GM12878 (cell line): ENCODE measurements at regions not wholly inside any gene's neighbourhood (a gene's known extent, or its start where the extent isn't known, plus 50 kb on each side); places are given as distances from the start of the nearest gene placed in this dataset.
A peak's percentile ranks its signal among the peaks of the same experiment; 100 is the strongest.

Experiments used
- ASH2L ChIP-seq: fragments of 300-600, 200-600 bp; sonication (generic); IDR thresholded peaks from 2 replicates; pipeline ENCODE4 v1.6.1; 2017; ENCODE audit warnings: low read depth, mild to moderate bottlenecking, borderline replicate concordance
- BACH1 ChIP-seq: fragments of 450-650 bp; IDR thresholded peaks from 2 replicates; pipeline ENCODE4 v1.6.1; 2017; ENCODE audit warnings: mild to moderate bottlenecking, borderline replicate concordance
- CREB1 ChIP-seq: IDR thresholded peaks from 2 replicates; pipeline ENCODE4 v1.6.1; 2012; ENCODE audit warnings: low read depth, mild to moderate bottlenecking, inconsistent platforms
- DPF2 ChIP-seq: fragments of 450-650 bp; IDR thresholded peaks from 2 replicates; pipeline ENCODE4 v1.6.1; 2017; ENCODE audit warnings: mild to moderate bottlenecking
- EP300 ChIP-seq, 2 experiments: fragments of 150-350 bp in 1 of 2; IDR thresholded peaks; 2 replicates each; pipeline ENCODE4 v1.6.1; 2011 to 2012; ENCODE audit warnings: low read depth in 2 of 2, low read length in 2 of 2, borderline replicate concordance in 1 of 2, improper control_type of control experiment in 1 of 2, inconsistent platforms in 1 of 2; ENCODE audit not compliant: control insufficient read depth in 1 of 2
- ETV6 ChIP-seq, 2 experiments: fragments of 450-650 bp in 1 of 2; IDR thresholded peaks in 1 of 2; conservative IDR thresholded peaks in 1 of 2; 2 replicates each; pipeline ENCODE4 v1.6.1; 2014; ENCODE audit warnings: antibody characterized with exemption in 1 of 2, borderline replicate concordance in 1 of 2, low read depth in 1 of 2, mild to moderate bottlenecking in 1 of 2, moderate library complexity in 1 of 2
- FOS ChIP-seq: IDR thresholded peaks from 3 replicates; pipeline ENCODE4 v1.6.1; 2011; ENCODE audit warnings: borderline replicate concordance; ENCODE audit not compliant: insufficient read length; ENCODE audit errors: extremely low read depth
- HDAC6 ChIP-seq: fragments of 200-600 bp; sonication (generic); IDR thresholded peaks from one replicate; pipeline ENCODE4 v1.8.0; 2017; ENCODE audit warnings: antibody characterized with exemption; ENCODE audit not compliant: unreplicated experiment
- NFYB ChIP-seq: IDR thresholded peaks from 2 replicates; pipeline ENCODE4 v1.6.1; 2011; ENCODE audit warnings: low read depth, mild to moderate bottlenecking, low read length, improper control_type of control experiment, moderate library complexity; ENCODE audit not compliant: insufficient read depth
- NR2C1 ChIP-seq: fragments of 450-650 bp; IDR thresholded peaks from 2 replicates; pipeline ENCODE4 v1.6.1; 2017; ENCODE audit warnings: antibody characterized with exemption, mild to moderate bottlenecking, moderate library complexity
- POU2F2 ChIP-seq: IDR thresholded peaks from 3 replicates; pipeline ENCODE4 v1.6.1; 2011; ENCODE audit warnings: low read depth, mild to moderate bottlenecking, low read length, borderline replicate concordance
- RAD21 ChIP-seq: IDR thresholded peaks from 2 replicates; pipeline ENCODE4 v1.6.1; 2011; ENCODE audit warnings: mild to moderate bottlenecking, low read depth, low read length, moderate library complexity; ENCODE audit not compliant: insufficient read depth
- SIX5 ChIP-seq: IDR thresholded peaks from 2 replicates; pipeline ENCODE4 v1.6.1; 2011; ENCODE audit warnings: mild to moderate bottlenecking, low read depth, low read length, moderate library complexity; ENCODE audit not compliant: severe bottlenecking
- SMAD1 ChIP-seq: fragments of 450-650 bp; IDR thresholded peaks from 2 replicates; pipeline ENCODE4 v1.6.1; 2018; ENCODE audit warnings: mild to moderate bottlenecking, low read depth; ENCODE audit not compliant: partially characterized antibody
- SMARCA5 ChIP-seq: fragments of 450-650 bp; IDR thresholded peaks from 2 replicates; pipeline ENCODE4 v1.6.1; 2017; ENCODE audit warnings: mild to moderate bottlenecking
- SRF ChIP-seq, 2 experiments: IDR thresholded peaks; 2 replicates each; pipeline ENCODE4 v1.6.1; 2011; ENCODE audit warnings: low read depth in 2 of 2, low read length in 2 of 2, mild to moderate bottlenecking in 1 of 2, moderate library complexity in 1 of 2
- STAT3 ChIP-seq: IDR thresholded peaks from 2 replicates; pipeline ENCODE4 v1.6.1; 2011; ENCODE audit warnings: low read depth, low read length, improper control_type of control experiment
- TBL1XR1 ChIP-seq: IDR thresholded peaks from 2 replicates; pipeline ENCODE4 v1.6.1; 2012; ENCODE audit warnings: low read depth, low read length, improper control_type of control experiment
- ZNF24 ChIP-seq: fragments of 450-650 bp; IDR thresholded peaks from 2 replicates; pipeline ENCODE4 v1.6.1; 2017; ENCODE audit warnings: antibody characterized with exemption, mild to moderate bottlenecking
- TF ChIP-seq, protein P1 (sequence below): IDR thresholded peaks from 2 replicates; pipeline ENCODE4 v1.6.1; 2011; ENCODE audit warnings: borderline replicate concordance, low read depth, mild to moderate bottlenecking, moderate library complexity, mixed read lengths, low read length; ENCODE audit not compliant: insufficient read depth; ENCODE audit errors: extremely low read length
- TF ChIP-seq, protein P2 (sequence below): IDR thresholded peaks from 2 replicates; pipeline ENCODE4 v1.6.1; 2012; ENCODE audit warnings: low read depth, low read length, improper control_type of control experiment
- TF ChIP-seq, protein P3 (sequence below): fragments of 450-650 bp; IDR thresholded peaks from 2 replicates; pipeline ENCODE4 v1.6.1; 2017; ENCODE audit warnings: mild to moderate bottlenecking, low read depth, inconsistent platforms; ENCODE audit not compliant: poor library complexity, severe bottlenecking
- TF ChIP-seq, protein P4 (sequence below): fragments of 450-650 bp; IDR thresholded peaks from 2 replicates; pipeline ENCODE4 v1.6.1; 2016; ENCODE audit warnings: mild to moderate bottlenecking

DNA sequence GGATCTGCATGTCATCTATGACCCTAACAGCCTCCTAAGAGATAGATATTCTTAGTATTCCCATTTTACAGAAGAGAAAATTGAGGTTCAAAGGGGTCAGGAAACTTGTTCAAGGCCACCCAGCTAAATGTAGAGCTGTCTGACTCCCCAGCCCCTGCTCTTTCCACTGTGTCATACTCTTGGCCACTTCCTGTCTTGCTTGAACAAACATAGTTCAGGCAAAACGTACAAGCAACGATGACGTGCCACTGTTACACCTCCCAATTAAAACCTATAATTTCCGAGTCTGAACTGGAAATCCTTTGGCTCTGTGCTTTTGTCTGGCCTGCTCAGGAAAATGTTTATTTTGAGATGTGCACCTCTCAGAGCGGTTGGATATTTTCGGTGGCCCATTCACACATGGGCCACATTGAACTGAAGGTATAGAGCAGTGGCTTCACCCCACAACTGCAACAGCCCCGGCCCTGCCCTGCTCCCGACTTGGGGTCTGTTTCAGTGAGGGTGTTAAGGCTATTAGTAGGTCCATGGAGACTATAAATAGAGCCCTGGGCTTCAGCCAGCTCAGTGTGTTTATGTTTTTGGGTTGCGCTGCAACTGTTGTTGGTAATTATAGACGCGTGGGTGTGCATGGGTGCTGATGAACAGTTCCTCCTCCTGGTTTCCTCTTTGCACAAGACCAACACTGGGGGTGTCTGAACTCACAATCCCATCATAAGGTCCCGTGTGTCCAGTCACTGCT lies 172.3 kb upstream of the ADO start (continued):
- TF ChIP-seq STAT3 (no peak), SMAD1 (peak; percentile 89), NR2C1 (no peak), ZNF24 (0 out of 2 replicates have a peak, but pooled peaks have one; percentile 17), DPF2 (peak; percentile 94), FOS (no peak), BACH1 (peak; percentile 36; the same call in 1 of the 2 replicates), SRF (IDR thresholded peaks at IDR 0.05; ENCODE audit: low read depth in 2 of 2, low read length in 2 of 2) (0 out of 4 replicates have a peak, but pooled peaks of 1 of the 2 experiments have one; percentile 12), NFYB (0 out of 2 replicates have a peak, but pooled peaks have one; percentile 35), SIX5 (no peak), POU2F2 (no peak; the same call in 1 of the 3 replicates), ETV6 (conservative IDR thresholded peaks at IDR 0.05 in 1 of 2, IDR thresholded peaks at IDR 0.05 in 1 of 2; ENCODE audit: borderline replicate concordance in 1 of 2, low read depth in 1 of 2) (peak in 1 of 2 experiments; percentile 69; a peak in 2 of 4 replicates), TBL1XR1 (peak; percentile 100), ASH2L (peak; percentile 88; the same call in 1 of the 2 replicates), CREB1 (peak; percentile 90), EP300 (IDR thresholded peaks at IDR 0.05; ENCODE audit: borderline replicate concordance in 1 of 2, control insufficient read depth in 1 of 2, low read depth in 2 of 2, low read length in 2 of 2) (peak; percentile 75 to 94), HDAC6 (no peak), SMARCA5 (peak; percentile 94), RAD21 (peak; percentile 29; the same call in 1 of the 2 replicates)
- TF ChIP-seq, protein P1, sequence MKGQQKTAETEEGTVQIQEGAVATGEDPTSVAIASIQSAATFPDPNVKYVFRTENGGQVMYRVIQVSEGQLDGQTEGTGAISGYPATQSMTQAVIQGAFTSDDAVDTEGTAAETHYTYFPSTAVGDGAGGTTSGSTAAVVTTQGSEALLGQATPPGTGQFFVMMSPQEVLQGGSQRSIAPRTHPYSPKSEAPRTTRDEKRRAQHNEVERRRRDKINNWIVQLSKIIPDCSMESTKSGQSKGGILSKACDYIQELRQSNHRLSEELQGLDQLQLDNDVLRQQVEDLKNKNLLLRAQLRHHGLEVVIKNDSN: no peak
- TF ChIP-seq, protein P2, sequence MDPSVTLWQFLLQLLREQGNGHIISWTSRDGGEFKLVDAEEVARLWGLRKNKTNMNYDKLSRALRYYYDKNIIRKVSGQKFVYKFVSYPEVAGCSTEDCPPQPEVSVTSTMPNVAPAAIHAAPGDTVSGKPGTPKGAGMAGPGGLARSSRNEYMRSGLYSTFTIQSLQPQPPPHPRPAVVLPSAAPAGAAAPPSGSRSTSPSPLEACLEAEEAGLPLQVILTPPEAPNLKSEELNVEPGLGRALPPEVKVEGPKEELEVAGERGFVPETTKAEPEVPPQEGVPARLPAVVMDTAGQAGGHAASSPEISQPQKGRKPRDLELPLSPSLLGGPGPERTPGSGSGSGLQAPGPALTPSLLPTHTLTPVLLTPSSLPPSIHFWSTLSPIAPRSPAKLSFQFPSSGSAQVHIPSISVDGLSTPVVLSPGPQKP: peak; percentile 36; the same call in 1 of the 2 replicates
- TF ChIP-seq, protein P3, sequence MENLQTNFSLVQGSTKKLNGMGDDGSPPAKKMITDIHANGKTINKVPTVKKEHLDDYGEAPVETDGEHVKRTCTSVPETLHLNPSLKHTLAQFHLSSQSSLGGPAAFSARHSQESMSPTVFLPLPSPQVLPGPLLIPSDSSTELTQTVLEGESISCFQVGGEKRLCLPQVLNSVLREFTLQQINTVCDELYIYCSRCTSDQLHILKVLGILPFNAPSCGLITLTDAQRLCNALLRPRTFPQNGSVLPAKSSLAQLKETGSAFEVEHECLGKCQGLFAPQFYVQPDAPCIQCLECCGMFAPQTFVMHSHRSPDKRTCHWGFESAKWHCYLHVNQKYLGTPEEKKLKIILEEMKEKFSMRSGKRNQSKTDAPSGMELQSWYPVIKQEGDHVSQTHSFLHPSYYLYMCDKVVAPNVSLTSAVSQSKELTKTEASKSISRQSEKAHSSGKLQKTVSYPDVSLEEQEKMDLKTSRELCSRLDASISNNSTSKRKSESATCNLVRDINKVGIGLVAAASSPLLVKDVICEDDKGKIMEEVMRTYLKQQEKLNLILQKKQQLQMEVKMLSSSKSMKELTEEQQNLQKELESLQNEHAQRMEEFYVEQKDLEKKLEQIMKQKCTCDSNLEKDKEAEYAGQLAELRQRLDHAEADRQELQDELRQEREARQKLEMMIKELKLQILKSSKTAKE: peak; percentile 97
- TF ChIP-seq, protein P4, sequence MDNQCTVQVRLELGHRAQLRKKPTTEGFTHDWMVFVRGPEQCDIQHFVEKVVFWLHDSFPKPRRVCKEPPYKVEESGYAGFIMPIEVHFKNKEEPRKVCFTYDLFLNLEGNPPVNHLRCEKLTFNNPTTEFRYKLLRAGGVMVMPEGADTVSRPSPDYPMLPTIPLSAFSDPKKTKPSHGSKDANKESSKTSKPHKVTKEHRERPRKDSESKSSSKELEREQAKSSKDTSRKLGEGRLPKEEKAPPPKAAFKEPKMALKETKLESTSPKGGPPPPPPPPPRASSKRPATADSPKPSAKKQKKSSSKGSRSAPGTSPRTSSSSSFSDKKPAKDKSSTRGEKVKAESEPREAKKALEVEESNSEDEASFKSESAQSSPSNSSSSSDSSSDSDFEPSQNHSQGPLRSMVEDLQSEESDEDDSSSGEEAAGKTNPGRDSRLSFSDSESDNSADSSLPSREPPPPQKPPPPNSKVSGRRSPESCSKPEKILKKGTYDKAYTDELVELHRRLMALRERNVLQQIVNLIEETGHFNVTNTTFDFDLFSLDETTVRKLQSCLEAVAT: peak; percentile 86
